Breast epithelium (tissue), 3 donors: ENCODE measurements at regions not wholly inside any gene's neighbourhood (a gene's known extent, or its start where the extent isn't known, plus 50 kb on each side); places are given as distances from the start of the nearest gene placed in this dataset.

Source experiments
- CTCF ChIP-seq, 3 donors: fragments of 450-650 bp; IDR thresholded peaks; one replicate each; pipeline ENCODE4 v1.5.1; 2016 to 2017; ENCODE audit warnings: antibody characterized with exemption in 3 of 3, mild to moderate bottlenecking in 3 of 3, moderate library complexity in 3 of 3
- POLR2A ChIP-seq: fragments of 450-650 bp; IDR thresholded peaks from one replicate; pipeline ENCODE4 v1.6.1; 2016; ENCODE audit warnings: antibody characterized with exemption, mild to moderate bottlenecking, moderate library complexity
- POLR2AphosphoS5 ChIP-seq, 3 donors: sonication (generic); formaldehyde crosslinking; IDR thresholded peaks; one replicate each; pipeline ENCODE4 v1.6.1; 2017; ENCODE audit warnings: antibody characterized with exemption in 3 of 3

GRCh38 chr9:11103525-11103924 lies 490.7 kb upstream of the PTPRD start:
- no peak for TF ChIP-seq CTCF (IDR thresholded peaks at IDR 0.05)
- no peak for TF ChIP-seq POLR2A
- no peak for TF ChIP-seq POLR2AphosphoS5 (IDR thresholded peaks at IDR 0.05)
